GM19023 (cell line): ENCODE measurements at regions not wholly inside any gene's neighbourhood (a gene's known extent, or its start where the extent isn't known, plus 50 kb on each side); places are given as distances from the start of the nearest gene placed in this dataset.
"Not testable (repeated sequence)": the region's sequence is repeated elsewhere in the genome, so short reads cannot be mapped to it uniquely, and the experiment has no call there.

ENCODE experiments used
- ATAC-seq: cut with Tn5 transposase; IDR thresholded peaks from one replicate; pipeline ENCODE4 v1.9.1; 2021; ENCODE audit warnings: mild to moderate bottlenecking, moderate library complexity; ENCODE audit not compliant: unreplicated experiment

DNA sequence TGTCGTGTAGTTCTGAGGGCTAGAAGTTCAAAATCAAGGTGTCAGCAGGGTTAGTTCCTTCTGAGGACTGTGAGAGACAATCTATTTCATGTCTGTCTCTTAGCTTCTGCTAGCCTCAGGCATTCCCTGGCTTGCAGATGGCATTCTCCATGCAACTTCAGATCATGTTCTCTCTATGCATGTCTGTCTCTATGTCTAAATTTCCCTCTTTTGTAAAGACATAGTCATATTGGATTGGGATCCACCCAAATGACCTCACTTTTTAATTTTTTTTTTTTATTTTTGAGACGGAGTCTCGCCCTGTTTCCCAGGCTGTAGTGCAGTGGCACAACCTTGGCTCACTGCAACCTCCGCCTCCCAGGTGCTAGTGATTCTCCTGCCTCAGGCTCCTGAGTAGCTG is 104.6 kb downstream of the RAP2B start:
- no peak for ATAC-seq

DNA sequence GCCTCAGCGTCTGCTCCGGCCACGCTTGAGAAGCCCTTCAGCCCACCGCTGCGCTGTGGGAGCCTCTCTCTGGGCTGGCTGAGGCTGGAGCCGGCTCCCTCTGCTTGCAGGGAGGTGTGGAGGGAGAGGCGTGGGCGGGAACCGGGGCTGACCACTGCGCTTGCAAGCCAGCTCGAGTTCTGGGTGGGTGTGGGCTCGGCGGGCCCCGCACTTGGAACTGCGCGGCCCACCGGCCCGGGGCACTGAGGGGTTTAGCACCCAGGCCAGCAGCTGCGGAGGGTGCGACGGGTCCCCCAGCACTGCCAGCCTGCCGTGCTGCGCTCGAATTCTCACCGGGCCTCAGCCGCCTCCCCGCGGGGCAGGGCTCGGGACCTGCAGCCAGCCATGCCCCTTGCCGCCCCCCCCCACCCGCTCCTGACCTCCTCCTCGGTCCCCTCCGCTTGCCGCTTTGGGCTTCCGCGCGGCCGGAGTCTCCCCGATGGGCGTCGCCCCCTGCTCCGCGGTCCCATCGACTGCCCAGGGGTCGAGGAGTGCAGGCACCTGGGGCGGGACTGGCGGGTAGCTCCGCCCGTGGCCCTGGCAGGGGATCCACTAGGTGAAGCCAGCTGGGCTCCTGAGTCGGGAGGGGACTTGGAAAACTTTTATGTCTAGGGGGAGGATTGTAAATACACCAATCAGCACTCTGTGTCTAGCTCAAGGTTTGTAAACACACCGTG is 106.7 kb downstream of the RAP2B start:
- ATAC-seq, result no peak

DNA sequence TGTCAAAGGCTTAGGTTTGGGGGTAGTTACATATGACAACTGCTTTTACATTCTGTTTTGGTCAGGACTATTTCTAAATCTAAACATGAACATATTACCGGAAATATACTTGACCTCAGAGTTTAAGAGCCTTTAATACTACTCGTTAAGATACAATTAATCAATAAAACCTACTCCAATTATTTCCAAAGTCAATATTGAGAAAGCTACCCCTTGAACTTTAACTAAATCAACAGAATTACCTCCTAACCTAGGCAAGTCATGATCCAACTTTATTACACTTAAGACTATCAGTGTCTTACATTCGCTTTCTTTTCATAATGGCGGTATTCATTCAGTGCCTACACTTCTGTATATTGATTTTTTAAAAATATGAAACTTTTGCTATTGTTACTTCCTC is 107.7 kb downstream of the RAP2B start:
- no peak for ATAC-seq

DNA sequence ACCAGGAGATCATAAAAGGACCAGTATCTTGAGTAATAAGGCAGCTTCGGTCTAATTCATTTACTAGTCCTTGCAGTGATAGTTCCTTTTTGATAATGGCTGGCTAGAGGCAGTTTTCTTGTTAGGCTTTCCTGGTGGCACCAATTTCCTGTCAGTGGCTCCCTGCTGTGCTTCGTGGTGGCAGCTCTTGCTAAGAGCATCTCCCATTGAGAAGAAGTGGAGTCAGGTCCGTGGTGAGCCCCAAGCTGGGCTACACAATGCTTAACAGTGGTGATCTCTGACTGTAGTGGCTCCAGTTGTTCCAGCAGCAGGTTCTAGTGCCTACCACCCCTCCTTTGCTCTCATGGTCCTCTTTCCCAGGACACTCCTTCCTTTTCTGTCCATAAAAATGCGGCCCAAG is 111.2 kb downstream of the RAP2B start:
- ATAC-seq, result no peak

DNA sequence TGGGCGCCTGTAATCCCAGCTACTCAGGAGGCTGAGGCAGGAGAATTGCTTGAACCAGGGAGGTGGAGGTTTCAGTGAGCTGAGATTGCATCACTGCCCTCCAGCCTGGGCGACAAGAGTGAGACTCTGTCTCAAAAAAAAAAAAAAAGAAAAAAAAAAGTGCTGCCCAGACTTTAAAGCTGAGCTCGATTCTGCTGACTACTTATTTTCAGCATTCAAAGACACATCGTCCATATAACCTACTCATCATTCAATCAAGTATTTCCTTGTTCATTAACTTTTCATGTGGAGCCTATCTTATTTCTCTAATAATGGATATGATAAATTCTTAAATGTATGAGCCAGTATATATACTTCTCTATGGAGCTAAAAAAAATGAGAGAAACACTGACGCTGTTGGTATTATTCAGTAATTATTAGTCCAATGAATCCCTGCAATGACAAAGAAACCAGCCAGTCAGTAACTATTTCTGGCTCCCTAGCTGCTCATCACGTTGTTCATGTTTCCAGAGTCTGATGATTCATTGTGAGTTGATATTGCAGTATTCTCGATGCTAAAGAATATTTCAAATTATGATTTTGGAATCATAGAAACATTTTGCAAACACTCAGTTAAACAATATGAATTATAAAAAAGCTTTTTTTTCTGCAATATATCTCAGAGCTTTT is 111.9 kb downstream of the RAP2B start:
- no peak for ATAC-seq

DNA sequence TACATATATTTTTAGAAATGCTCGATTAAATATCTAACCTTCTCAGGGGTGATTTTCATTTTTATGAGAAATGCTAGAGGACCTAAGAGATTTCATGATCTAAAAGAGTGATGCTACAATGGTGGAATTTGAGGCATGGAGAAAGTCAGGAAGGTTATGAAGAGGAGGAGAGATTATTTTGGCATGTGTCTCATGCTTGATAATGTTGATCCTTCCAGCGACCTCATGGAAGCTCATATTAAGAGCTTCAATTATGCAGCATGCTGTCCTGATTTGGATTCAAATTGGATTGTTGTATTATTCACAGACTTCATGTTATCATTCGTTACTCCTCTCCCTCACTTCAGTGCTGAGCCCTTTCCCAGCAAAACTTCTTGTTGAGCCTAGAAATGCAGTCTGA is 112.5 kb downstream of the RAP2B start:
- ATAC-seq, result no peak

DNA sequence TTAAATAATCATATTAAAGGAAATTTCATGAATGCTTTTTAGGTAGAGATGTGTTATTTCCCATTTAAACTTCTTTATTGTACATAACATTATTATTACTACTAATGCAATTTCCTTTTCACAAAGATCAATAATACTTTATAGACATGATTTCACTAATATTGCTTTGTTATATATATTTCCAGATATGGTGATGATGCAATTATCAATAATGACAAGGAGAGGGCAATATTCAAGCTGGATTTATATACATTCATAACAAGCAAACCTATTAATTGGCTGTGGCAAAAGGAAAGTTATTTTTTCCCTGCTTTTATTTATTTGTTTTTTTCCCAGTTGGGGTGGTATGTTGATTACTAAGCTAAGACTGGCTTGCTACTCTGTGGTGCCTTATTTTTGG is 113.5 kb downstream of the RAP2B start:
- ATAC-seq, result no peak

DNA sequence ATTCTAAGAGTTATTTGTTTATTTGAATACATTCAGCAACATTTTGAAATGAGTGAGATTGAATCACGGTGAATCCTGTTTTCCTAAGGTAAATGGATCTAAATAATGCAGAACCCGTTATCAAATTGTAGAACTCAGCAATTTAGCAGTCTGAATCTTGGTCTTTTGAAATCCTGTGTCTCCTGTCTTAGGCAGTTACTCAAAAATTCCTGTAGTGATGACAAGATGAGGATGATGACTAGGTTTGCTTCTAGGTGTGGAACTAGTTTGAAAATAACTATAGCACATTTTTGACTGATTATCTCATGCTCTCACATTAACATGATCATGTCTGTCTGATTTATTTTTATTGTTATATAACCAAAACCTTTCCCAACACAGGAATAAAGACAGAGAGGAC is 115.0 kb downstream of the RAP2B start:
- no peak for ATAC-seq

DNA sequence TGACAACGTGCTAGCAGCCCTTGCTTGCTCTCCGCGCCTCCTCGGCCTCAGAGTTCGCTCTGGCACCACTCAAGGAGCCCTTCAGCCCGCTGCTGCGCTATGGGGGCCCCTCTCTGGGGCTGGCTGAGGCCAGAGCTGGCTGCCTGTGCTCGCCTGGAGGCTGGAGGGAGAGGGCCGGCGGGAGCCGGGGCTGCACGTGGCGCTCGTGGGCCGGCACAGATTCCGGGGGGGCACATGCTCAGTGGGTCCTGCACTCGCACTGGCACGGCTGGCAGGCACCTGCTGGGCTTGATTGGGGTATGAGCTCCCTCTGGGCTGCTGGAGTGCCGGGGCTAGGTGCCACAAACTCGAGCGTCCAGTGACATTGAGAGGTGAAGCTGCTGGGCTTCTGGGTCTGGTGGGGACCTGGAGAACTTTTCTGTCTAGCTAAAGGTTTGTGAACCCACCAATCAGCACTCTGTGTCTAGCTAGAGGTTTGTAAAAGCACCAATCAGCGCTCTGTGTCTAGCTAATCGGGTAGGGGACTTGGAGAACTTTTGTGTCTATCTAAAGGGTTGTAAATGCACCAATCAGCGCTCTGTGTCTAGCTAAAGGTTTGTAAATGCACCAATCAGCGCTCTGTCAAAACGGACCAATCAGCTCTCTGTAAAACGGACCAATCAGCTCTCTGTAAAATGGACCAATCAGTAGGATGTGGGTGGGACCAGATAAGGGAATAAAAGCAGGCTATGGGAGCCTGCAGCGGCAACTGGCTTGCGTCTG is 119.4 kb downstream of the RAP2B start:
- ATAC-seq, result not testable (repeated sequence)

DNA sequence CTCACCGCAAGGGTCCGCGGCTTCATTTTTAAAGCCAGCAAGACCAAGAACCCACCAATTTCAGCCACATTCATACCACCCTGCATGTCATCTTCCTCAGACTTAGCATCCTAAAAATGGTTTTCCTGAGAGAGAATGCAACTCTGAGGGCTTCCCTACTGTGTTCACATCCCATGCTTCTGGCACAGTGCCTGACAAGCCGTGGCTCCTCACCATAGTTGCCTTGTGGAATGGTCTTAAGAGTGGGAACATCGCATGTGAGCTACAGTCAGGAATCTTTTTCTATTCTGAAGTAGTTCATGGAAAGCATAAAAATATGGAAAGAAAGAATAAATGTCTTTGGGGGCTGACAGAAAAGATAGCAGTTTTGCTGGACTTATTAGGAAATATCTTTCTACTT is 120.3 kb downstream of the RAP2B start:
- ATAC-seq, result no peak

DNA sequence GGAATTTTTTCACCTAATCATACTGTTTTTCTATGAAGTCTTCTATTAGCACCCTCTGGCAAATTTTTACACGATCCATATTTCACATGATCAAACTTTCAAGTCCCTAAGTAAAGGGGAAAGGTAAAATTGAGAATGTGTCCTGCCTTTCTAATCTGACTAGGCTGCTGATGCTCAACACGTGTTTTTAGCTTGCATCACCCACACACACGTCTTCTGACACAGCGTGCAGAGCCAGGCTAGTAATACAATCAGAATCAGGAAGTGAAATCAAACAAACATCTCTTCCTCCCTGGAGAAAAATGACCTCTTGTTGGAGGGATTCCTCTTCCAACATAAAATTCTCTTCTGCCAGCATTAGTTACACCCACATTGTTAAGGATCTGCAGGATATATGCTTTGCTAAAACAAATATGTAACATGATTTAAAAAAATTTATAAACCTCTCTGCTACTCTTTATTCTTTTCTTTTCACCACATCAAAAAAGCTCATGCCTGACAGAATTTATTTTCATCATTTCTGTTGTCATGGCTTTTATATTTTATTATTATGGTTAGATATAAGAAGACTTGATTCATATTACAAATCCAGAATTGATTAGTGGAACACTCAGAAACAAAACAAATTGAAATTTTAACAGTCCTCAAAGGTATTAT is 122.4 kb downstream of the RAP2B start:
- no peak for ATAC-seq

DNA sequence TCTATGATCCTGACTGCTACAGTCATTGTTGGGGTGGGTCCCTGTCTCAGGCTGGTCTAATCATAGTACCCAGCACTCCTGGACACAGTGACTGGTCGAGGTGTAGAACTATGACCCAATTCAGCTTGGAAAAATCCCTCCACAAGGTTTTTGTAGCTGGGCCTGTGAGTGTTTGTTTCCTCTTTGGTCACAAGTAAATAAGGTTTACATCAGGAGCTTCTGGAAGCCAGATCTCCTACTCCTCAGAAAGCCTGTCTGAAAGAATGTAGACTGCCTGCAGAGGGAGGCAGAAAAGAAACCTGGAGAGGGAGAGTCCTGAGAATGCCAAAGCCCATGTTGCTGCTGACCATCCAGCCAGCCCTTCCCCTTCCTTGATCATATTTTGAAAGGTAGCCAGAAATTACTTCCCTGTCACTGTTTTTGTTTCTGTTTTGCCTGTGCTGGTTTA is 123.2 kb downstream of the RAP2B start:
- ATAC-seq, result no peak

DNA sequence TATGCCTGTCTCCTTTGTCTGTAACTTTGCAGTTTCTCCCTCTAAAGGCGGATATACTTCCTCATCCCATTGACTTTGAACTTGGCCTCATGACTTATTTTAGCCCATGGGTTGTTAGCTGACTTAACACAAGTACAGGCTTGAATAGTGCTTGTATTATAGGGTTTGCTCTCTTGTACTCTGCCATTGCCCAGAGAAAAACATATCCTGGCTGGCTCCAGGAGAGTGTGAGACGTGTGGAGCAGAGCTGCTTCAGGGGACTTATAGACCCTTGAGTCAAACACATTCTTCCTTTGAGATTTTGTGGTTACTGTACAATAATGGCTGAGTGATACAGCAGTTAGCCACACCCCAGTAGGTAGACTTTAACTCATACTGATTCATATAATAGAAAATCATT is 124.0 kb downstream of the RAP2B start:
- no peak for ATAC-seq

DNA sequence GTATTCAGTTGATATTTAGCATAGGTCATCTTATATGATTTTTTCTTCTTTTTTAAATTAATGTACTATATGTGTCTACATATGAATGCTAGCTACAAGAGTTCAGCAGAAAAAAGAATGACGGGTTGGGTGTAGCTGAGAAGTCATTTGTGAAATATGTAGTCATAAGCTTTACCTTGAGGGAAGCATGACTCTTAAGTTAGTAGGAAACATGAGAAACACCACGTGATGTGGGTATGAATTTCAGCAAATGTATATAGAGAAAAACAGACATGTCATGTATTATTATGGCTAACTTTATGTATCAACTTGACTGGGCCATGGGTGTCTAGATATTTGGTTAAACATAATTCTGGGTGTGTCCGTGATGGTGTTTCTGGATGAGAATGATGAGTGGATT is 125.0 kb downstream of the RAP2B start:
- no peak for ATAC-seq

DNA sequence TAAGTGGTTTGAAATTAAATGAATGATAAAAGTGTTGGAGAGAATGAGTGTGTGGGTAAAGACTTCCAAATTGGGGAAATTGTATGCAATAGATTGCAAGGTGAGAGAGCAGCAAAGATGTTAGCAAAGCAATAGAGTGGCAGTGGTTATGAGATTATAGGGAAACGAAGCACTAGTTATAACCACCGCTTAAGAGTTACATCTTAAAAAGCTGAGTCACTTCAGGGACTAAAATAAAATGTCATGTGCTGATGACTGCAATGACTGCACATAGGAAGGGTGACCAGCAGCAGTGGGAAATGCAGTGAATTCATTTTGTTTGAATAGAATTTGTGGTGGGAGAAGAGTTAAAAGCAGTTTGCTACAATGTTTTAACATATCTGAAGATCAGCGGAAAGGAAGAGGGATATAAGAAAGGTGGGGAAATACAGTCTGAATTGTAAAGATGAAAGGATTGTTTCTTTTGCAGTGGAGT is 127.3 kb downstream of the RAP2B start:
- no peak for ATAC-seq

DNA sequence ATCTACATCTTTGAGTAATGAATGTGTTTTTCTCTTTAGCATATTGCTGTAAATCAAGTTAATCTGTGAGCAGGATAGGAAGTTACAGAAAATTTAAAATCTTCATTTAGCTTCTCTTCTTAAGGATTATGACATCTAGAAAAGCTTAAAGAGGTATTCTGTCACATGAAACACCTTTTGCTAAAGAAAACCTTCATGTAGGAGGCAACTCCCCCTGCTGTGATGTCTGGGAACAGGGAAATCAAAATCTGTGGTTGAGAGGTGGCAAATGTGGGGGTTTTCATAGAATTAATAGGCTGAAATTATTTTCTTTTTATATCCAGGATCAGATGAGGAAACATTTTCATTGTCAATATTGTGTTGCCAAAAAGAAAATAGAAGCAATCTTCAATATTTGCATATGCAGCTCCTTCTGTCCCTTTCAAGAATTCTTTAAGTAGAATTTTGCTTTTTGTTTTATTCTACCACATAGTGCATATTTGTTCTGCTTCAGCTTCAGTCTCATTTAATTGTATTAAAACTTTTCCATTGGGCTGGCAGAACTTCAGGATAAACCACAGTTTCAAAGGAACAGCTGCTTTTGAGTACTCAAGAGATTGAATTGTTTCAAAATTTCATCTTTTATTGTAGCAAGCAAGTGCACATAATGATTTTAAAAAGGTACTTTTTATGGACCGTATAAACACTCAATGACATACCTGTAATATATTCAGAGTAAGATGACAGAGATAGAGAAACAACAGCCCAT is 128.4 kb downstream of the RAP2B start:
- no peak for ATAC-seq

DNA sequence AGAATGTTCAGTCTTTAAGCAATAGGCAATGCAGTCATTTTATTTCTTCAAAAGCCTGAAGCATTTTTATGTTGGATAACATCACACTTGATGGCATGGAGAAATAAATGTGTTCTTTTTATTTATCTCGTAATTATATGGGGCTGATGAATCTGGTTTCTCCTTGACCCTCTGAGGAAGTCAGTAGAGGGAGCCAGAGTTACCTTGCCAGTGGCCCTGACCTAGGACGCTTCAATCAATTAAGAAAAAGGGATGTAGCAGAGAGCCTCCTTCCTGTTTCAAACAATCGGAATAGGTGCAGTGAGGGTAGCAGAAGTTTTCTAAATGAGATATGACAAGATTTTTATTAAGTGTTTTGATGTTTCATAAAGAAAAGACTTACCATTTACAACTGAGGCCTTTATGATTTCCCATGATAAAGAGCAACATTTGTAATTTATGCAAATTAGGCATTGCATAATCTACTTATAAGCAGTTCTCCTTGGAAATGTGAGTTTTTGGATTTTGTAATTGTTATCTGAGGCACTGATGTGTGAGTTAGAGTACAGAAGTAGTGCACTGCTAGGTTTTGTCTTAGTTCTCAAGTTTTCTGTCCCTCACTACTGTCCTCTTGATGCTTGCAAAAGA is 129.1 kb downstream of the RAP2B start:
- no peak for ATAC-seq

DNA sequence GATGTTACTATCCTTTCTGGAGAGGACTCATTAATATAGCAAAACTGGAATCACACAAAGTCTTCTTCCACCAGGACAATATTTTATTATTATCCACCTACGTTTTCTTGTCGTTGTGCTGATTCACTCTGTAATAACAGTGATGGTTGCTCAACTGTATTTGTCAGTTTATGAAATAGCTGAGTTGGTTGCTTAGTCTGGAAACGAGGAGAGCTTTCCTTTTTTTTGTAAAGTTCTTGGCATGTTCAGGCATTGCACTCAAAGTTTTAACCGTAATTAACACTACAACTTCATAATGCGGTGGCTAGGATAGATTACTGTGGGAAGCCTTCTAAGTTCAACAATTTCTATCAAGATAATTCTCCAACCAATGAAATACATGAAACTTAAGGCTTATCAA is 131.2 kb downstream of the RAP2B start:
- ATAC-seq, result no peak

DNA sequence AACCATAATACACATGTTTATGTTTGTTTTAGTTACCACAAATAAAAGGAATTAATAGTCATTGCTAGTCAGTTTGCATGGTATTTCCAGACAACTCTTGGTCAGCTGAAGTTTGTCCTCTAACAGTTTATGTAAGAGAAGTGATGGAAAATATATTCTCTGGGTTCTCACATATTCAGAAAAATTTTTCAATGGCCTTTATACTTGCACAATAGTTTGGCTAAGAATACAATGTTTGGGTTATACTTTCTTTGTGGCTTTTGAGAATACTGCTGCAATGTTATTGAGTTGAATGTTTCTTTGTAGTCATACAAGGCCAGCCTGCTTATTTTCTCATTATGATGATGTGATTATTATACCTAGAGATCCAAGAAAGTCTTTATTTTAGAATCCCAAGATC is 133.9 kb downstream of the RAP2B start:
- ATAC-seq, result no peak

DNA sequence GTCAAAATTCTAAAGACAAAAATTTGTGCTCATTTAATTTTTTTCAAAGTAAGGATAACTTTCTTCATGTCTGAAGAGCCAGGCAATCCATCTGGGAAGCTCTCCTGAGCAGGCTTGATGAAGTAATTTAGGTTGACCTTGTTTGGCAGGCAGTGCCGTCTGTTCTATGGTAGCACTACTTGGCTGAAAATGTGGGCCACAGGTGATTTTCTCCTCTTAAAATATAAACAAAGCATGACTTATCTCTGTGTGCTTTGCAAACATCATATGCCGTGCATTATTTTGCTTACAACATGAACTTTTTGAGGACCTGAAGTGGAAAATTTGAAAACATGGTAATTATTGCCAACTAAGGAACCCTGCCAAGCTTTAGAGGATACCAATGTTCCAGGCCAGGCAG is 143.2 kb downstream of the RAP2B start:
- no peak for ATAC-seq
